Heart right ventricle (tissue), 16 donors: ENCODE measurements at regions not wholly inside any gene's neighbourhood (a gene's known extent, or its start where the extent isn't known, plus 50 kb on each side); places are given as distances from the start of the nearest gene placed in this dataset.

Experiments
- ATAC-seq, 8 donors: fragments of 200-7000 bp; cut with Tn5 transposase; one replicate each; pipeline ENCODE4 v1.9.1; 2020; ENCODE audit warnings: mild to moderate bottlenecking in 8 of 8, moderate library complexity in 8 of 8, moderate number of reproducible peaks in 1 of 8
- DNase-seq, 2 donors: peaks; one replicate each; pipeline ENCODE4 v3.0.0-alpha.2; 2020
- H3K27ac ChIP-seq, 10 donors: fragments of 200-600 bp; sonication (generic) in 2 of 10; one replicate each; pipeline versions ENCODE4 v1.5.0 to v1.8.0; 2020 to 2022; ENCODE audit warnings: mild to moderate bottlenecking in 3 of 10
- H3K27me3 ChIP-seq, 7 donors: fragments of 200-600 bp; one replicate each; pipeline ENCODE4 v1.8.0; 2021 to 2022; ENCODE audit warnings: mild to moderate bottlenecking in 2 of 7
- H3K36me3 ChIP-seq, 9 donors: fragments of 200-600 bp; sonication (generic) in 1 of 9; one replicate each; pipeline versions ENCODE4 v1.5.0 to v1.8.0; 2020 to 2022; ENCODE audit warnings: mild to moderate bottlenecking in 2 of 9
- H3K4me1 ChIP-seq, 9 donors: fragments of 200-600 bp; sonication (generic) in 1 of 9; one replicate each; pipeline versions ENCODE4 v1.5.0 to v1.8.0; 2020 to 2022; ENCODE audit warnings: mild to moderate bottlenecking in 4 of 9
- H3K4me3 ChIP-seq, 10 donors: fragments of 200-600 bp; sonication (generic) in 2 of 10; one replicate each; pipeline versions ENCODE4 v1.5.0 to v1.8.0; 2020 to 2022; ENCODE audit warnings: mild to moderate bottlenecking in 7 of 10, moderate library complexity in 2 of 10
- H3K9me3 ChIP-seq, 11 donors: fragments of 200-600 bp in 10 of 11; sonication (generic) in 2 of 11; one replicate each; pipeline versions ENCODE4 v1.5.0 to v1.8.0; 2013 to 2022; ENCODE audit warnings: mild to moderate bottlenecking in 2 of 11, control low read depth in 1 of 11, moderate library complexity in 1 of 11
- CTCF ChIP-seq, 9 donors: fragments of 200-600 bp; sonication (generic) in 2 of 9; IDR thresholded peaks; one replicate each; pipeline versions ENCODE4 v1.5.0 to v1.8.0; 2021 to 2022; ENCODE audit warnings: antibody characterized with exemption in 9 of 9, mild to moderate bottlenecking in 5 of 9, moderate library complexity in 1 of 9
- WGBS, 2 donors: extraction: QIAGEN DNeasy Blood & Tissue Kit; methylation state at CpG; one replicate each; pipeline ENCODE4 v1.1.7; 2013; ENCODE audit warnings: inconsistent platforms in 1 of 2; 5-methylcytosine and 5-hydroxymethylcytosine counted together
- intact Hi-C, 10 donors: fragments of 100-400 bp; cut with DNase I; formaldehyde crosslinking; loops; one replicate each; pipeline versions ENCODE4 v1.11.1 to v1.14.2; 2022
- donor health status: Arrhythmogenic right ventricular cardiomyopathy.
- donor health status: ischemic (EF 13 %, LVEDD 7.1; RV severe dilation, severe dysfunction).
- donor health status: healthy with polysubstance abuse.
- donor health status: DM: no; HTN: yes; CAD: no.
- donor health status: DM: no; HTN: no; CAD: no.
- donor health status: ischemic (EF 25% LVEDD 6.9; RV normal size, moderate dysfunction).
- donor health status: ischemic (EF 25% LVEDD 5.7; RV mildly dilated, moderate dysfunction).
- donor health status: healthy.
- donor health status: DM: yes; HTN: yes; CAD: no.
- donor health status: Ischemic cardiomyopathy.
- donor health status: ischemic (EF 35%, LVEDD 5.7; RV mildly dilated, moderate dysfunction).
- donor health status: nonischemic (EF 11% LVEDD 7.7; RV severe dilation, severe dysfunction).
- donor health status: DM: yes; HTN: yes; CAD: no.
- donor health status: PGD.
- donor health status: ischemic (EF 29% LVEDD 5.4; RV normal size, mild dysfunction).
- donor health status: nonischemic (EF 23%, LVEDD 6.1; RV moderate dilation, normal function).

DNA sequence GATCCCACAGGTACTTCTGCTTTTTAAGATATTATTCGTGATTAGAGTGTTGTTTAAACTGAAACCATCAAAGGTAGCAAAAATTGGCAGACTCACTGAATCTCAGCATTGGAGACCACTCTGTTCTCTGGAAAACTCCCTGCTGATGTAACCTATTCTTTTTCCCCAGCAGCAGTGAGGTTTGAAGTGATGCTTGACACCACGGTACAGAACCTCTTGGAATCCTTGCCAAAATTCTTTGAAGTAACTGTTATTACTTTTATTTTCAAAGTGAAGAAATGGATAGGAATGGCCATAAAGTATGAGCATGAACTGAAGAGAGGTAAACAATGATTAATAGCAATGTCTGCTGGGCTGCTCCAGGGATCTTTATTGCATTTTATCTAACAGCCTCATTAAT lies 66.4 kb upstream of the KL start:
- no peaks in the 10 kb centered on the region for H3K4me1 ChIP-seq
- H3K36me3 ChIP-seq: no peaks in the 10 kb centered on the region
- ATAC-seq (no peak), DNase-seq (no peak)
- no peaks in the 10 kb centered on the region for H3K27me3 ChIP-seq
- peaks cover 0 to 9% (median 0%) of the 10 kb centered on the region in 11 donors for H3K9me3 ChIP-seq
- TF ChIP-seq CTCF (IDR thresholded peaks at IDR 0.05): no peak
- H3K27ac ChIP-seq: no peak overlapping the region
- intact Hi-C loops: loop anchor here in 1 of 10 donors (10.0 kb wide), 1 partner anchor 55 kb away; no protein-coding TSS in a partner anchor
- WGBS, 2 donors: 72 to 82% methylated on average over 2 of the region's 2 CpGs
- no peak overlapping the region for H3K4me3 ChIP-seq

- no peaks in the 10 kb centered on the region for H3K36me3 ChIP-seq
- intact Hi-C loops: no loop called here
- TF ChIP-seq CTCF (IDR thresholded peaks at IDR 0.05): no peak
- no peaks in the 10 kb centered on the region for H3K4me1 ChIP-seq
- ATAC-seq (no peak), DNase-seq (no peak)
- H3K27me3 ChIP-seq: no peaks in the 10 kb centered on the region
- H3K4me3 ChIP-seq: no peak overlapping the region
- no peaks in the 10 kb centered on the region for H3K9me3 ChIP-seq
- H3K27ac ChIP-seq: no peak overlapping the region
- WGBS, 2 donors: 80 to 91% methylated on average over 1 of the region's 1 CpG
Observed at GRCh38 chr13:32951580-32951979, 64.6 kb upstream of the KL start.

DNA sequence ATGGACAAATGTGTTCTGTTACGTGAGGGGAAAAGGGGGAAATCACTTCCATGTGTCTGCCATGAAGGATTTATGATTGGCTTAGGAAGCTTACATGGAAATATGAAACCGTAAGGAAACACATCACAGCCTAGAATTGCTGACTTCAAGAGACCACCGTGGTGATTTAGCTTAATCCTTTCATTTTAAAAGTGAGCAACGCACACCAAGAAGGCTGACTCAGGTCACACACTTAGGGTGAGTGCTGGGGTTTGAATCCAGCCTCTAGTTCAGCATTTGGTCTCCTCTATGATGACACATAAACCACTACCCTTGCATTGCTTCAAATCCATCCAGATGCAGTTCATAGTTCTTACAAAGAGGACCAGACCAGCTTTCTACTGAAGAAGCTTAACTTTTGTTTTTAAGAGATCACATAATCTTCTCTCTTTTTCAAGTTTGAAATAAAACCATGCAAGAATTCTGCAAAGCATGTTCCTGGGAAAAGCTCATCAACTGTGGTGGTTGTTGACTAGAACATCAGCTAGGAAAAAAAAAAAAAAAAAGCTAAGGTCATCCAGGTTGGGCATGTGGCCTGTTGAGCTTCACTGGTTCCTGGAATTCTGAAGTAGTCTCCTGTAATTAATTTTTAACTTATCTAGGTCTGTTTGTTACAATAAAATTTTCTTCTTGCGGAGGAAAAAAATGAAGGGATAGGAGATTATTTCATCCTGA lies 60.2 kb upstream of the KL start:
- Histone ChIP-seq H3K36me3 (no peaks in the 10 kb centered on the region), H3K4me3 (no peak overlapping the region), H3K4me1 (no peaks in the 10 kb centered on the region), H3K9me3 (no peaks in the 10 kb centered on the region), H3K27me3 (no peaks in the 10 kb centered on the region), H3K27ac (no peak overlapping the region)
- no peak for ATAC-seq
- intact Hi-C loops: no loop called here
- no peak for DNase-seq
- WGBS, 2 donors: 94 to 98% methylated on average over 5 of the region's 5 CpGs
- TF ChIP-seq CTCF (IDR thresholded peaks at IDR 0.05): no peak

GRCh38 chr13:32956595-32956933 lies 59.7 kb upstream of the KL start:
- ATAC-seq (no peak), DNase-seq (no peak)
- no peaks in the 10 kb centered on the region for H3K4me1 ChIP-seq
- intact Hi-C loops: no loop called here
- H3K4me3 ChIP-seq: no peak overlapping the region
- no peaks in the 10 kb centered on the region for H3K36me3 ChIP-seq
- no peak for TF ChIP-seq CTCF (IDR thresholded peaks at IDR 0.05)
- no peaks in the 10 kb centered on the region for H3K9me3 ChIP-seq
- WGBS, 2 donors: 87 to 96% methylated on average over 1 of the region's 1 CpG
- H3K27me3 ChIP-seq: no peaks in the 10 kb centered on the region
- H3K27ac ChIP-seq: no peak overlapping the region
